HG03135 (cell line): ENCODE measurements at regions not wholly inside any gene's neighbourhood (a gene's known extent, or its start where the extent isn't known, plus 50 kb on each side); places are given as distances from the start of the nearest gene placed in this dataset.

Experiments used
- ATAC-seq: cut with Tn5 transposase; IDR thresholded peaks from one replicate; pipeline ENCODE4 v1.9.1; 2021; ENCODE audit warnings: mild to moderate bottlenecking, moderate library complexity; ENCODE audit not compliant: unreplicated experiment

GRCh38 chr18:77896586-77897252, 647.1 kb downstream of the GALR1 start:
- ATAC-seq: no peak

- ATAC-seq: no peak
Observed at GRCh38 chr18:77897606-77898005, 648.0 kb downstream of the GALR1 start.

GRCh38 chr18:77899972-77900754, 650.5 kb downstream of the GALR1 start:
- peak; percentile 100 for ATAC-seq

GRCh38 chr18:77905011-77905410, 655.4 kb downstream of the GALR1 start:
- no peak for ATAC-seq

GRCh38 chr18:77905449-77906055, 655.9 kb downstream of the GALR1 start:
- no peak for ATAC-seq

GRCh38 chr18:77906103-77906892, 656.6 kb downstream of the GALR1 start:
- ATAC-seq: no peak

GRCh38 chr18:77910347-77910746, 660.7 kb downstream of the GALR1 start:
- ATAC-seq: no peak

GRCh38 chr18:77911971-77912605, 662.4 kb downstream of the GALR1 start:
- no peak for ATAC-seq

- ATAC-seq: no peak
Observed at GRCh38 chr18:77918730-77919129, 669.1 kb downstream of the GALR1 start.

GRCh38 chr18:77919923-77920322, 670.3 kb downstream of the GALR1 start:
- no peak for ATAC-seq

- ATAC-seq: no peak
Observed at GRCh38 chr18:77935342-77935741, 685.7 kb downstream of the GALR1 start.

GRCh38 chr18:77940566-77940965, 690.9 kb downstream of the GALR1 start:
- ATAC-seq: no peak

GRCh38 chr18:77944533-77944932, 694.9 kb downstream of the GALR1 start:
- no peak for ATAC-seq

GRCh38 chr18:77948567-77948966, 698.9 kb downstream of the GALR1 start:
- ATAC-seq: no peak

- no peak for ATAC-seq
Observed at GRCh38 chr18:77949355-77949973, 699.8 kb downstream of the GALR1 start.

GRCh38 chr18:77959248-77959647, 709.6 kb downstream of the GALR1 start:
- no peak for ATAC-seq

GRCh38 chr18:77960791-77961410, 711.3 kb downstream of the GALR1 start:
- ATAC-seq: no peak

GRCh38 chr18:77967071-77967470, 717.4 kb downstream of the GALR1 start:
- no peak for ATAC-seq

- no peak for ATAC-seq
Observed at GRCh38 chr18:77967791-77968190, 718.1 kb downstream of the GALR1 start.

GRCh38 chr18:77969972-77970371, 720.3 kb downstream of the GALR1 start:
- ATAC-seq: no peak
